H1 (cell line): ENCODE measurements at regions not wholly inside any gene's neighbourhood (a gene's known extent, or its start where the extent isn't known, plus 50 kb on each side); places are given as distances from the start of the nearest gene placed in this dataset.

Source experiments
- CHD2 ChIP-seq: IDR thresholded peaks from 2 replicates; pipeline ENCODE4 v1.6.1; 2012; ENCODE audit warnings: low read length, improper control_type of control experiment
- CTCF ChIP-seq, 3 experiments: IDR thresholded peaks; 1 replicate in 2 of 3; 2 replicates in 1 of 3; pipeline versions ENCODE4 v1.5.1 to v1.6.1; 2011; ENCODE audit warnings: low read length in 3 of 3, mild to moderate bottlenecking in 3 of 3, inconsistent platforms in 2 of 3, low read depth in 1 of 3, moderate library complexity in 1 of 3; ENCODE audit not compliant: insufficient read depth in 1 of 3; ENCODE audit errors: control extremely low read depth in 1 of 3
- EP300 ChIP-seq, 2 experiments: IDR thresholded peaks; 1 replicate in 1 of 2; 2 replicates in 1 of 2; pipeline ENCODE4 v1.6.1; 2011 to 2012; ENCODE audit warnings: low read depth in 2 of 2, low read length in 2 of 2, mild to moderate bottlenecking in 2 of 2, borderline replicate concordance in 1 of 2, inconsistent platforms in 1 of 2, moderate library complexity in 1 of 2
- GABPA ChIP-seq: IDR thresholded peaks from 2 replicates; pipeline ENCODE4 v1.6.1; 2011; ENCODE audit warnings: mild to moderate bottlenecking, low read length, moderate library complexity, borderline replicate concordance; ENCODE audit not compliant: insufficient read depth
- SP2 ChIP-seq: IDR thresholded peaks from 2 replicates; pipeline ENCODE4 v1.6.1; 2012; ENCODE audit warnings: mild to moderate bottlenecking, low read length, inconsistent platforms
- TAF1 ChIP-seq: IDR thresholded peaks from 2 replicates; pipeline ENCODE4 v1.6.1; 2011; ENCODE audit warnings: mild to moderate bottlenecking, low read depth, low read length
- ZNF274 ChIP-seq: IDR thresholded peaks from 2 replicates; pipeline ENCODE4 v1.7.0; 2012; ENCODE audit warnings: low read length, borderline replicate concordance; ENCODE audit errors: extremely low read depth

DNA sequence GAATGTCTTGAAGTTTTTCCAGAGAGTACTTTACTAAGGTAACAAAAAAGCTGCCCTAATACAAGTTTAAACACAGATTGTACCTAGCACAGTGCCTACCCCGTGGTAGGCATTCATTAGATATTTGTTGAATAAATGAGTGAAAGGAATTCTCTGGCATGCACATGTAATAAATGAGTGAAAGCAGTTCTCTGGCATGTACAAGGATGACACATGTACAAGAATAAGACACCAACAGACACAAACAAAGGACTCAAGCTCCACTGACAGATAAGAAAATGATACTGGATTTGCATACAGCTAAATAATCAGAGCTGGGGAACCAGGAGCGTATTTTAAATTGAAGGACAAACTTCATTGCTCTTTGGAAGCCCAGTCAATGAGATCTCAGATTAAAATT is 535.8 kb downstream of the EFNA5 start:
- TF ChIP-seq CTCF (IDR thresholded peaks at IDR 0.05; ENCODE audit: control extremely low read depth in 1 of 3, insufficient read depth in 1 of 3, low read depth in 1 of 3, low read length in 3 of 3) (no peak), SP2 (no peak), ZNF274 (no peak), EP300 (IDR thresholded peaks at IDR 0.05; ENCODE audit: borderline replicate concordance in 1 of 2, low read depth in 2 of 2, low read length in 2 of 2) (no peak), TAF1 (no peak), CHD2 (no peak), GABPA (no peak)
